Upper lobe of left lung (tissue), 6 donors: ENCODE measurements at regions not wholly inside any gene's neighbourhood (a gene's known extent, or its start where the extent isn't known, plus 50 kb on each side); places are given as distances from the start of the nearest gene placed in this dataset.

ENCODE experiments used
- ATAC-seq, 2 donors: fragments of 200-7000 bp; cut with Tn5 transposase; one replicate each; pipeline ENCODE4 v1.9.1; 2022; ENCODE audit warnings: mild to moderate bottlenecking in 2 of 2, moderate library complexity in 2 of 2; ENCODE audit not compliant: low FRiP score in 2 of 2
- DNase-seq, 2 donors: peaks; one replicate each; pipeline ENCODE4 v3.0.0-alpha.2; 2019 to 2020
- H3K27ac ChIP-seq, 4 donors: fragments of 200-600 bp; sonication (generic); one replicate each; pipeline ENCODE4 v1.5.1; 2016 to 2019
- H3K27me3 ChIP-seq, 4 donors: fragments of 200-600 bp; sonication (generic); one replicate each; pipeline ENCODE4 v1.5.1; 2017 to 2019
- H3K36me3 ChIP-seq, 4 donors: fragments of 200-600 bp; sonication (generic); one replicate each; pipeline ENCODE4 v1.5.1; 2016 to 2019
- H3K4me1 ChIP-seq, 4 donors: fragments of 200-600 bp; sonication (generic); one replicate each; pipeline ENCODE4 v1.5.1; 2018 to 2019
- H3K4me3 ChIP-seq, 4 donors: fragments of 200-600 bp; sonication (generic); one replicate each; pipeline ENCODE4 v1.5.1; 2017 to 2019; ENCODE audit warnings: mild to moderate bottlenecking in 2 of 4, moderate library complexity in 1 of 4
- H3K9me3 ChIP-seq, 4 donors: fragments of 200-600 bp; sonication (generic); one replicate each; pipeline ENCODE4 v1.5.1; 2018 to 2019
- CTCF ChIP-seq, 6 experiments: fragments of 450-650 bp in 4 of 6; fragments of 200-600 bp in 2 of 6; sonication (generic) in 2 of 6; IDR thresholded peaks; one replicate each; pipeline ENCODE4 v1.5.1; 2016 to 2019; ENCODE audit warnings: antibody characterized with exemption in 6 of 6
- EP300 ChIP-seq, 4 donors: sonication (generic); formaldehyde crosslinking; IDR thresholded peaks; one replicate each; pipeline ENCODE4 v1.5.1; 2017; ENCODE audit warnings: antibody characterized with exemption in 4 of 4, control low read depth in 2 of 4
- POLR2A ChIP-seq, 4 donors: fragments of 450-650 bp; IDR thresholded peaks; one replicate each; pipeline ENCODE4 v1.5.1; 2016 to 2017; ENCODE audit warnings: antibody characterized with exemption in 4 of 4, mild to moderate bottlenecking in 2 of 4
- POLR2AphosphoS5 ChIP-seq, 2 donors: sonication (generic); formaldehyde crosslinking; IDR thresholded peaks; one replicate each; pipeline ENCODE4 v1.5.1; 2017; ENCODE audit warnings: antibody characterized with exemption in 2 of 2
- WGBS, 2 donors: methylation state at CpG; one replicate each; pipeline ENCODE4 v1.1.5; 2017 to 2018; 5-methylcytosine and 5-hydroxymethylcytosine counted together
- donor health status: DM: no; HTN: no; CAD: no; lungs with moderate emphysema.
- donor health status: DM: no; HTN: yes; CAD: no; lungs with severe emphysema.

GRCh38 chr21:17238468-17238867, 274.4 kb upstream of the CXADR start:
- Histone ChIP-seq H3K27me3 (no peaks in the 10 kb centered on the region), H3K27ac (no peak overlapping the region), H3K9me3 (no peaks in the 10 kb centered on the region), H3K36me3 (no peaks in the 10 kb centered on the region), H3K4me3 (no peak overlapping the region), H3K4me1 (no peaks in the 10 kb centered on the region)
- DNase-seq (no peak), ATAC-seq (no peak)
- TF ChIP-seq CTCF (IDR thresholded peaks at IDR 0.05) = no peak

GRCh38 chr21:17250778-17251241, 262.0 kb upstream of the CXADR start:
- no peak for TF ChIP-seq EP300 (IDR thresholded peaks at IDR 0.05)
- TF ChIP-seq CTCF (IDR thresholded peaks at IDR 0.05) = no peak
- no peak for TF ChIP-seq POLR2AphosphoS5 (IDR thresholded peaks at IDR 0.05)
- TF ChIP-seq POLR2A (IDR thresholded peaks at IDR 0.05) = no peak
- Histone ChIP-seq H3K4me1 (no peaks in the 10 kb centered on the region), H3K36me3 (no peaks in the 10 kb centered on the region), H3K27ac (no peak overlapping the region), H3K9me3 (no peaks in the 10 kb centered on the region), H3K4me3 (no peak overlapping the region), H3K27me3 (no peaks in the 10 kb centered on the region)
- no peak for DNase-seq
- ATAC-seq = no peak
- WGBS, 2 donors = 25 to 34% methylated on average over 2 of the region's 2 CpGs

- TF ChIP-seq CTCF (IDR thresholded peaks at IDR 0.05) (no peak), EP300 (IDR thresholded peaks at IDR 0.05) (no peak), POLR2AphosphoS5 (IDR thresholded peaks at IDR 0.05) (no peak), POLR2A (IDR thresholded peaks at IDR 0.05) (no peak)
- ATAC-seq (no peak), DNase-seq (no peak)
- no peak overlapping the region for H3K4me3 ChIP-seq
- H3K27me3 ChIP-seq = no peaks in the 10 kb centered on the region
- 91 to 96% methylated on average over 1 of the region's 1 CpG for WGBS, 2 donors
- no peaks in the 10 kb centered on the region for H3K9me3 ChIP-seq
- no peak overlapping the region for H3K27ac ChIP-seq
- H3K36me3 ChIP-seq = no peaks in the 10 kb centered on the region
- H3K4me1 ChIP-seq = no peaks in the 10 kb centered on the region
Observed at GRCh38 chr21:17257784-17258183, 255.1 kb upstream of the CXADR start.

GRCh38 chr21:17264182-17264581, 248.7 kb upstream of the CXADR start:
- Histone ChIP-seq H3K9me3 (no peaks in the 10 kb centered on the region), H3K36me3 (no peaks in the 10 kb centered on the region), H3K27ac (no peak overlapping the region), H3K4me1 (no peaks in the 10 kb centered on the region), H3K4me3 (no peak overlapping the region), H3K27me3 (no peaks in the 10 kb centered on the region)
- ATAC-seq (no peak), DNase-seq (no peak)
- TF ChIP-seq CTCF (IDR thresholded peaks at IDR 0.05) = no peak
- TF ChIP-seq POLR2AphosphoS5 (IDR thresholded peaks at IDR 0.05) = no peak
- TF ChIP-seq EP300 (IDR thresholded peaks at IDR 0.05) = no peak
- no peak for TF ChIP-seq POLR2A (IDR thresholded peaks at IDR 0.05)
- 79 to 80% methylated on average over 2 of the region's 2 CpGs for WGBS, 2 donors

- no peaks in the 10 kb centered on the region for H3K4me1 ChIP-seq
- ATAC-seq (peak in 1 of 2 donors; percentile 63), DNase-seq (no peak)
- H3K27me3 ChIP-seq = no peaks in the 10 kb centered on the region
- 70 to 78% methylated on average over 3 of the region's 3 CpGs for WGBS, 2 donors
- no peaks in the 10 kb centered on the region for H3K36me3 ChIP-seq
- no peaks in the 10 kb centered on the region for H3K9me3 ChIP-seq
- TF ChIP-seq CTCF (IDR thresholded peaks at IDR 0.05) (no peak), POLR2AphosphoS5 (IDR thresholded peaks at IDR 0.05) (no peak), POLR2A (IDR thresholded peaks at IDR 0.05) (no peak), EP300 (IDR thresholded peaks at IDR 0.05) (no peak)
- H3K4me3 ChIP-seq = no peak overlapping the region
- H3K27ac ChIP-seq = no peak overlapping the region
Observed at GRCh38 chr21:17269760-17270159, 243.1 kb upstream of the CXADR start.
